ENCODE measurements at regions not wholly inside any gene's neighbourhood (a gene's known extent, or its start where the extent isn't known, plus 50 kb on each side); places are given as distances from the start of the nearest gene placed in this dataset.

DNA sequence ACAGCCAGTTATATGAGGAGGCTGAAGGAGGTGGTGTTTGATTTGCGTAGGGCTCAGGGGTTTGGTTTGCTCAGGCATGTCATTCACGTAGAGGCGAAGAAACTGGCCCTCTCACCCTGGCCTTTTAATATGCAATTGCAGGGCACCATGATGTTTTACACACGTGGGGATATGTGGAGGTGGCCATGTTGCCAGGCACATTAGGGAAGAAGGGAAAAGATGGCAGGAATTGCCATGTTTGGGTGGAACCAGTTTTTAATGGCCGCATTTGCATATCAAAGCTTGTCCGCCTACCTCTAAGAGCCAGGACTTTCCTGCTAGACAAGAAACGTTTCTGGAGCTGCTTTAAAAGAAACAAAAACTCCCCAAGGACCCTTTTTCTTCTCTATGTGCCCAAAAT is 1483.7 kb upstream of the GOT2 start:
- TF ChIP-seq POLR2AphosphoS5 (IDR thresholded peaks at IDR 0.05; ENCODE audit: low read depth, low read length): no peak
- TF ChIP-seq, protein P1, sequence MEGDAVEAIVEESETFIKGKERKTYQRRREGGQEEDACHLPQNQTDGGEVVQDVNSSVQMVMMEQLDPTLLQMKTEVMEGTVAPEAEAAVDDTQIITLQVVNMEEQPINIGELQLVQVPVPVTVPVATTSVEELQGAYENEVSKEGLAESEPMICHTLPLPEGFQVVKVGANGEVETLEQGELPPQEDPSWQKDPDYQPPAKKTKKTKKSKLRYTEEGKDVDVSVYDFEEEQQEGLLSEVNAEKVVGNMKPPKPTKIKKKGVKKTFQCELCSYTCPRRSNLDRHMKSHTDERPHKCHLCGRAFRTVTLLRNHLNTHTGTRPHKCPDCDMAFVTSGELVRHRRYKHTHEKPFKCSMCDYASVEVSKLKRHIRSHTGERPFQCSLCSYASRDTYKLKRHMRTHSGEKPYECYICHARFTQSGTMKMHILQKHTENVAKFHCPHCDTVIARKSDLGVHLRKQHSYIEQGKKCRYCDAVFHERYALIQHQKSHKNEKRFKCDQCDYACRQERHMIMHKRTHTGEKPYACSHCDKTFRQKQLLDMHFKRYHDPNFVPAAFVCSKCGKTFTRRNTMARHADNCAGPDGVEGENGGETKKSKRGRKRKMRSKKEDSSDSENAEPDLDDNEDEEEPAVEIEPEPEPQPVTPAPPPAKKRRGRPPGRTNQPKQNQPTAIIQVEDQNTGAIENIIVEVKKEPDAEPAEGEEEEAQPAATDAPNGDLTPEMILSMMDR (IDR thresholded peaks at IDR 0.05): no peak

Measured in Panc1 (cell line).